CD4-positive, alpha-beta T cell (primary cell): ENCODE measurements at regions not wholly inside any gene's neighbourhood (a gene's known extent, or its start where the extent isn't known, plus 50 kb on each side); places are given as distances from the start of the nearest gene placed in this dataset.

ENCODE experiments used
- ATAC-seq: fragments of 200-7000 bp; cut with Tn5 transposase; one replicate; pipeline ENCODE4 v1.10.0; 2022; ENCODE audit warnings: mild to moderate bottlenecking; ENCODE audit not compliant: poor library complexity
- CTCF ChIA-PET: fragments of 350-600 bp; sonication (Branson Sonifier 250); formaldehyde crosslinking; loops from one replicate; lab custom pipeline; 2021; ENCODE audit warnings: antibody characterized with exemption, inconsistent platforms; lab: Charles Lee
- POLR2A ChIA-PET: fragments of 350-600 bp; sonication (Branson Sonifier 250); formaldehyde crosslinking; loops from one replicate; lab custom pipeline; 2021; ENCODE audit warnings: antibody characterized with exemption, inconsistent platforms; lab: Charles Lee
- DNase-seq, 14 experiments: peaks; one replicate each; pipeline ENCODE4 v3.0.0-alpha.2; 2013 to 2020; ENCODE audit warnings: mixed read lengths in 2 of 14
- H3K27ac ChIP-seq, 2 donors: one replicate each; pipeline versions ENCODE4 v1.5.1 to v1.7.0; 2013; ENCODE audit warnings: low read length in 2 of 2, low read depth in 1 of 2, mild to moderate bottlenecking in 1 of 2
- H3K27me3 ChIP-seq, 2 experiments: 1 replicate in 1 of 2; 2 replicates in 1 of 2; pipeline versions ENCODE4 v1.6.1 to v1.7.0; 2013; ENCODE audit warnings: low read length in 2 of 2, control low read depth in 1 of 2, mild to moderate bottlenecking in 1 of 2, moderate library complexity in 1 of 2; ENCODE audit not compliant: insufficient read depth in 2 of 2, control insufficient read depth in 1 of 2
- H3K36me3 ChIP-seq: one replicate; pipeline ENCODE4 v1.6.1; 2013; ENCODE audit warnings: low read length, control low read depth; ENCODE audit not compliant: insufficient read depth
- H3K4me1 ChIP-seq: one replicate; pipeline ENCODE4 v1.6.1; 2013; ENCODE audit warnings: low read length, control low read depth; ENCODE audit not compliant: insufficient read depth
- H3K4me3 ChIP-seq: one replicate; pipeline ENCODE4 v1.5.1; 2013; ENCODE audit warnings: mild to moderate bottlenecking, low read length, moderate library complexity
- H3K9me3 ChIP-seq, 2 experiments: 1 replicate in 1 of 2; 2 replicates in 1 of 2; pipeline versions ENCODE4 v1.6.1 to v1.7.0; 2013; ENCODE audit warnings: low read length in 2 of 2, mild to moderate bottlenecking in 2 of 2, control low read depth in 1 of 2, moderate library complexity in 1 of 2; ENCODE audit not compliant: control insufficient read depth in 1 of 2, insufficient read depth in 1 of 2
- H3K27ac Mint-ChIP-seq: one replicate; pipeline ENCODE4 v1.8.0; 2020; ENCODE audit warnings: mixed read lengths
- H3K27me3 Mint-ChIP-seq: one replicate; pipeline ENCODE4 v1.8.0; 2021; ENCODE audit warnings: mixed read lengths
- H3K36me3 Mint-ChIP-seq: one replicate; pipeline ENCODE4 v1.8.0; 2021; ENCODE audit warnings: low read depth, mixed read lengths
- H3K4me1 Mint-ChIP-seq: one replicate; pipeline ENCODE4 v1.8.0; 2021; ENCODE audit warnings: low read depth, mixed read lengths
- H3K4me3 Mint-ChIP-seq: one replicate; pipeline ENCODE4 v1.8.0; 2020; ENCODE audit warnings: mild to moderate bottlenecking, mixed read lengths
- H3K9me3 Mint-ChIP-seq: one replicate; pipeline ENCODE4 v1.8.0; 2020; ENCODE audit warnings: mixed read lengths
- intact Hi-C, 2 experiments: fragments of 100-400 bp; cut with DNase I in 1 of 2; cut with micrococcal nuclease in 1 of 2; formaldehyde crosslinking; loops; one replicate each; pipeline versions ENCODE4 v1.15.1 to v1.9.0; 2023 to 2025; cut with DNase I, micrococcal nuclease
- TF ChIP-seq, protein P1 (sequence below): fragments of 200-600 bp; IDR thresholded peaks from one replicate; pipeline ENCODE4 v1.8.0; 2022; ENCODE audit warnings: antibody characterized with exemption, mild to moderate bottlenecking

DNA sequence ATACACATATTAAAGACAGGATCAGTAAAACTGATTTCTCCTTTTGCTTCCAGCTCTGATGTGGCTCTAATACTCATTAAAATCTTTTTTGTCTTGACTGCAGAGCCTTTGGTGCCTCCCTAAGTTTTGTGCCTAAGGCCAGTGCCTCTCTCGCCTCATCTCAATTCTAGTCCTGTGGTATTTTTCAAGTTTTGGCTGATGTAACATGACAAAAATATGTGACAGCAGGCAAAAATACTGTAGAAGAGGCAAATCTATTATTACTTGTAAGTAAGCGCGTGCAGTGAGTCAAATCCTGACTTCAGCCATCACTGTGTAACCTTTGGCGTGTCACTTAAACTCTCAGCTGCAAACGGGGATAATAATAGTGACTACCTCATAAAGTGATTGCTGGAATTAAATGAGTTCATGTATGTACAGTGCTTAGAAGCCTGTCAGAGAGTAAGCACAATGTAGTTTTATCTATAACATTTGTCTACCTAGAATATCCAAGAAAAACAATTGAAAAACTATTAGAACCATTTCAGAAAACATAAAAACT lies 74.0 kb downstream of the MAB21L3 start:
- peaks cover 7% of the 10 kb centered on the region for H3K27me3 Mint-ChIP-seq
- Histone ChIP-seq H3K9me3 (no peaks in the 10 kb centered on the region), H3K27ac (no peak overlapping the region), H3K27me3 (no peaks in the 10 kb centered on the region), H3K4me1 (no peaks in the 10 kb centered on the region), H3K36me3 (no peaks in the 10 kb centered on the region), H3K4me3 (no peak overlapping the region)
- H3K27ac Mint-ChIP-seq, result no peak overlapping the region
- TF ChIP-seq, protein P1, sequence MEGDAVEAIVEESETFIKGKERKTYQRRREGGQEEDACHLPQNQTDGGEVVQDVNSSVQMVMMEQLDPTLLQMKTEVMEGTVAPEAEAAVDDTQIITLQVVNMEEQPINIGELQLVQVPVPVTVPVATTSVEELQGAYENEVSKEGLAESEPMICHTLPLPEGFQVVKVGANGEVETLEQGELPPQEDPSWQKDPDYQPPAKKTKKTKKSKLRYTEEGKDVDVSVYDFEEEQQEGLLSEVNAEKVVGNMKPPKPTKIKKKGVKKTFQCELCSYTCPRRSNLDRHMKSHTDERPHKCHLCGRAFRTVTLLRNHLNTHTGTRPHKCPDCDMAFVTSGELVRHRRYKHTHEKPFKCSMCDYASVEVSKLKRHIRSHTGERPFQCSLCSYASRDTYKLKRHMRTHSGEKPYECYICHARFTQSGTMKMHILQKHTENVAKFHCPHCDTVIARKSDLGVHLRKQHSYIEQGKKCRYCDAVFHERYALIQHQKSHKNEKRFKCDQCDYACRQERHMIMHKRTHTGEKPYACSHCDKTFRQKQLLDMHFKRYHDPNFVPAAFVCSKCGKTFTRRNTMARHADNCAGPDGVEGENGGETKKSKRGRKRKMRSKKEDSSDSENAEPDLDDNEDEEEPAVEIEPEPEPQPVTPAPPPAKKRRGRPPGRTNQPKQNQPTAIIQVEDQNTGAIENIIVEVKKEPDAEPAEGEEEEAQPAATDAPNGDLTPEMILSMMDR, result no peak
- intact Hi-C loops, result no loop called here
- no peaks in the 10 kb centered on the region for H3K9me3 Mint-ChIP-seq
- no peaks in the 10 kb centered on the region for H3K4me1 Mint-ChIP-seq
- ATAC-seq (no peak), DNase-seq (no peak)
- ChIA-PET CTCF (interaction anchor here (1.6 kb wide), 1 partner anchor 16 kb away, joined by 5 read pairs; no protein-coding TSS in a partner anchor), POLR2A (no interaction called here)
- no peaks in the 10 kb centered on the region for H3K36me3 Mint-ChIP-seq
- no peak overlapping the region for H3K4me3 Mint-ChIP-seq

DNA sequence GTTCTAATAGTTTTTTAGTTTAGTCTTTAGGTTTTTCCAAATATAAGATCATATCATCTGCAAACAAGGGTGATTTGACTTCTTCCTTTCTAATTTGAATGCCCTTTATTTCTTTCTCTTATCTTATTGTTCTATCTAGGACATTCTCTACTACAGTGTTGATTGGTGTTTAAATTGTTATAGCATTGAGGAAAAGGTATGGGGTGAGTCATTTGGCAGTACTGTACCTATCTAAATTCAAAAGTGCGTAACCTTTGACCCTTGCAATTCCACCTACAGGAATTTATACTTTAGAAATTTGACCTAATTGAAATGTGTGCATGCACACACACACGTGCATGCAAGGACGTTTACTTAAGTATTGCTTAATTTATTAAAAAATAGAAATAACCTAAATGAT lies 78.3 kb downstream of the MAB21L3 start:
- peaks cover 5% of the 10 kb centered on the region for H3K27me3 Mint-ChIP-seq
- H3K4me1 Mint-ChIP-seq, result peaks cover 5% of the 10 kb centered on the region
- Histone ChIP-seq H3K27me3 (no peaks in the 10 kb centered on the region), H3K9me3 (no peaks in the 10 kb centered on the region), H3K27ac (no peak overlapping the region), H3K4me3 (no peak overlapping the region), H3K36me3 (no peaks in the 10 kb centered on the region), H3K4me1 (no peaks in the 10 kb centered on the region)
- POLR2A ChIA-PET, result no interaction called here
- no peak overlapping the region for H3K4me3 Mint-ChIP-seq
- no peaks in the 10 kb centered on the region for H3K36me3 Mint-ChIP-seq
- TF ChIP-seq, protein P1, result no peak
- ATAC-seq, result no peak
- CTCF ChIA-PET, result no interaction called here
- H3K9me3 Mint-ChIP-seq, result no peaks in the 10 kb centered on the region
- DNase-seq, result no peak
- H3K27ac Mint-ChIP-seq, result no peak overlapping the region
- intact Hi-C loops, result no loop called here

DNA sequence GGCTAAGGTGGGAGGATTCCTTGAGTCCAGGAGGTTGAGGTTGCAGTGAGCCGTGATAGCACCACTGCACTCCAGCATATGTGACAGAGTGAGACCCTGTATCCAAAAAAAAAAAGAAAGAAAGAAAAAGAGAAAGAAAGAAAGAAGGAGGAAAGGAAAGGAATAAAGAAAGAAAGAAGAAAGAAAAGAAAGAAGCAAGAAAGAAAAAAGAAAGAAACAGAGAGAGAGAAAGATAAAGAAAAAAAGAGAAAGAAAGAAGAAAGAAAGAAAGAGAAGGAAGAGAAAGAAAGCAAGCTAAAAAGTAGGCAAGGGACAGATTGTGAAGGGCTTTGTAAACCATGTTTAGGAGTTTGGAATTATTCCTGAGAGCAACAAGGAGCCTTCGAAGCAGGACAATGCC lies 80.1 kb downstream of the MAB21L3 start:
- CTCF ChIA-PET, result interaction anchor here (1.4 kb wide), 1 partner anchor 294 kb away, joined by 4 read pairs; no protein-coding TSS in a partner anchor
- peaks cover 5% of the 10 kb centered on the region for H3K27me3 Mint-ChIP-seq

More for the DNA sequence above, 80.1 kb downstream of the MAB21L3 start:
- Mint-ChIP-seq H3K4me3 (no peak overlapping the region), H3K4me1 (peaks cover 16% of the 10 kb centered on the region), H3K9me3 (no peaks in the 10 kb centered on the region), H3K36me3 (no peaks in the 10 kb centered on the region), H3K27ac (no peak overlapping the region)
- no peak for DNase-seq
- H3K27me3 ChIP-seq, result no peaks in the 10 kb centered on the region
- intact Hi-C loops, result loop anchor here in 1 of 2 experiments (1.0 kb wide), 1 partner anchor 15 kb away; no protein-coding TSS in a partner anchor
- POLR2A ChIA-PET, result no interaction called here
- H3K4me3 ChIP-seq, result no peak overlapping the region
- peaks cover 4% of the 10 kb centered on the region for H3K4me1 ChIP-seq
- TF ChIP-seq, protein P1, result no peak
- no peaks in the 10 kb centered on the region for H3K9me3 ChIP-seq
- ATAC-seq, result no peak
- no peaks in the 10 kb centered on the region for H3K36me3 ChIP-seq
- H3K27ac ChIP-seq, result no peak overlapping the region
